GM18858 (cell line): ENCODE measurements at regions not wholly inside any gene's neighbourhood (a gene's known extent, or its start where the extent isn't known, plus 50 kb on each side); places are given as distances from the start of the nearest gene placed in this dataset.

Experiments
- ATAC-seq: cut with Tn5 transposase; IDR thresholded peaks from one replicate; pipeline ENCODE4 v1.9.1; 2021; ENCODE audit not compliant: unreplicated experiment

GRCh38 chr11:116199182-116199581 lies 573.6 kb downstream of the BUD13 start:
- ATAC-seq: no peak

DNA sequence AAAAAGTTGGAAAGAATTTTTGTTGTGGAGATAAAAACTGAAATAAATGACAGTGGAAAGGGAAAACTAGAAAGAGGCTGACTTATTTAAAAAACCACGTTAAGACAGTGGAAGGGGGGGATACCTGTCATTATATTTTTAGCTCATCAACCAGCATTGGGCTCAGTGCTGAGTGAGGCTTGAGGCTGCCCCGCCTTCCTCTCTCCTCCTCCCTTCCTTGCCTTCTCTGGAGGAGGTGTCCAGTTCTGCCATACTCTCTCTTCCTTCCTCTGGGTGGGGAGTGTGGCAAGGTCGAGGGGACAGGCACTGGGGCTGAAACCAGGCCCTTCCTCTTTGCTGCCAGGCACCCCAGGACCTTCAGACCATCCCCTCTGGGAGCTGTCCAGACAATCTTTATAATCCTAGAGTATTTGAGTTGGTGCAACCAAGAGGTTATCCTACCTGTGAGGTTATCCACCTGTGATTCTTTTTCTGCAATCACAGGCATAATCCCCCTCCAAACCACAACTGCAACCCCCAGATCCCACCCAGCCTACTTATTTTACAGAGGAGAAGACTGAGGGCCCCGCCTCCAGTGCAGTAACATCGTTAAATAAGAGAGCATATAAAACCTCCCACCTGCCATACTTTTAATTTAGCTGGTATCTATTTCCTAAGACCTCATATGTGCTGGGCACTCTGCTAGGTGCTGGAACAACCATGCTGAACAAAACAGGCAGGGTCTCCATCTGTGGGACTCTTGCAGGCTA lies 578.5 kb downstream of the BUD13 start:
- ATAC-seq: no peak

DNA sequence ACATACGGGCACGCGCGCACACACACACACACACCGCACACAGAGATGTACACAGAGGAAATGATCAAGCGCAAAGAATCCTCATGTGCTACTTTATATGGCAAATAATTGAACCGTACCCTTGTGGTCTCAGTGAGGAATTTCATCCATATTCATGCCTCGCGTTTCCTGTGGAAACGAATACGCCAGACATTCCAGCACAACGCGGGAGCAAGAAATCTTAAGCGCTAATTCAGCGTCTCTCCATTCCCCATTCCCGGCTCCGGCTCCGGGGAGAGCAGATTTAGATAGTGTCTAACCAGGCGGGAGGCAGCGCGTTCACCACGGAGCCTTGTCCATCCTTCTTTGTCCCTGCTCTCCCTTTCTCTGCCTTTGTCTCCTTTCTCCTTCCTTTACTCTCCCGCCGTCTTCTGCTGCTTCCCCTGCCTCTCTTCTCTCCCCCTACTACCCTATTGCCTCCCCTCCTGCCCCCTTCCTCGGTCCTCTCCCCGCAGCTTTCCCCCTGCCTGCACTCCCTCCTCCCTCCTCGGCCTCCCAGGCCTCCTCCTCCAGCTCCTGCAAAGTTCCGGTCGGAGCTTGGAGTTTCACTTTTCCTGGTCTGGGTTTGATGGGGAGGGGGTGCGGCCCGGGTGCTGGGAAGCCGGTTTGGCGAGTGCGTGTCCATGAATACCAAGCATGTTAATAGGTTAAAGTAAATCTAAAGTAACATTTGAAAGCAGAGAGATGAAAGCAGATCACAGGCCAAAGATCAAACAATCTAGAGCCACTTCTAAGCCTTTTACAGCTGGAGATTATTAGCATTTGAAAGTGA lies 579.3 kb downstream of the BUD13 start:
- no peak for ATAC-seq

DNA sequence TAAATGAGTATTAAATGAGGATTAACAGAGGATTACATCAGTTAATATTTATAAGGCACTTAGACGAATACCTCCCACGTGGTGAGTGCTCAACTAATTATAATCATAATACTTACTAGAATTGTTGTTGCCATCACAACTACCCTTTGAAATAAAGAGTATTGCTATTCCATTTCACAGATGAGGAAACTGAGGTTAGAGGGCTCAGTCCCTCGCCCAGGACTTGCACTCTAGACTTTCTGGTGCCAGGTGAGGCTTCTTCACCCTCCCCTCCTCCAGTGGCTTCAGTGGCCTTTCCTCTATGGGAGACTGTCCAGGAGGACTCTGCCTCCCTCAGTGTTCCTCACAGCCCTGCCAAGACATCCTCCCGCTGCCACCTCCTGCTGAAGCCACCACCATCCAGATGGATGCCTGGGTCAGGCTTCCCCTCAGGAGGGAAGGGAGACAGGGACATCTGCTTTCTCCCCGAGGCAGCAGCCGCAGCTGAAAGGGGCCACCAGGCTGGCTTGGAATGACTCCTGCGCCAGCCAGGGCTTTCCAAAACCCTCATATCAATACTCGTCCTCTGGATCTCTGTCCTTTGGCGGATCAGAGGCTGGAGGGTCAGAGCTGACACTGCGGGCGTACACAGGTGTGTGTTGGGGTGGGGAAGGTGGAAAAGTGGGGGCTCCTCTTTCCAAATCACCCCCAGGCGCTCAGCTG lies 580.1 kb downstream of the BUD13 start:
- no peak for ATAC-seq

DNA sequence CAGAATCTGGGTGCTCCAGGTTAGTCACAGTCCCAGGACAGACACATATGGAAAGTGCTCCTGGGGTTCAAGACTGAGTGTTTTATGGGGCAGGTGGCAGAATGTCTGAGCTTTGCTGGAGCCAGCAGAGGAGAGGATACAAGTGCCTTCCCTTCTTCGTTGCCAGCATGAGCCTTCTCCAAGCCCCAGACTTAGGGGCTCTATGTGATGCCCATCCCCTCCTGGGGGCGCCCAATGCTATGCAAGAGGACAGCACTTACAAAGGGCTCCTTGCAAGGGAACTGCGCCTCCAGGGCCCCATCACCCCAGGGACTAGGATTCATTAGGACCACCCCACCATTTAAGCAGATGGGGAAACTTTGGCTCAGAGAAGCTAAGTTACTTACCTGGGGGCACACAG lies 581.9 kb downstream of the BUD13 start:
- ATAC-seq: no peak

- ATAC-seq: no peak
Observed at GRCh38 chr11:116189408-116190170, 583.2 kb downstream of the BUD13 start.

- ATAC-seq: no peak
Observed at GRCh38 chr11:116188350-116188749, 584.4 kb downstream of the BUD13 start.

DNA sequence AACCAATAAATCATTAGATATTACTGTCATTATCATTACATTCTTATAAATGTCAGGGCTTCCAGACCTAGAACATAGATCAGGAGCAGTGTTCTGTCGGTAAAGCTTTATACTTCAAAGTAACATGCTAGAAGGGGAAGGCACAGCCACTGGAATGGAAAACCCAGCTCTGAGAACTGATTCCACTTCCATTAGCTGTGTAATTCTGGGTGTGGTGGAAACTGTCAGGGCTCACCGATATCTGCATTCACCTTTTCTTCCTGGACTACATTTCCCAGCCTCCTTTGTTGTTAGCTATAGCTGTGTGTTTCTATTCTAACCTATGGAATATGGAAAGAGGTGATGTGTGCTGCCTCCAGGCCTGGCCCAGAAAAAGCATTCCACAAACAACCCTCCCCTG lies 585.8 kb downstream of the BUD13 start:
- ATAC-seq: no peak

DNA sequence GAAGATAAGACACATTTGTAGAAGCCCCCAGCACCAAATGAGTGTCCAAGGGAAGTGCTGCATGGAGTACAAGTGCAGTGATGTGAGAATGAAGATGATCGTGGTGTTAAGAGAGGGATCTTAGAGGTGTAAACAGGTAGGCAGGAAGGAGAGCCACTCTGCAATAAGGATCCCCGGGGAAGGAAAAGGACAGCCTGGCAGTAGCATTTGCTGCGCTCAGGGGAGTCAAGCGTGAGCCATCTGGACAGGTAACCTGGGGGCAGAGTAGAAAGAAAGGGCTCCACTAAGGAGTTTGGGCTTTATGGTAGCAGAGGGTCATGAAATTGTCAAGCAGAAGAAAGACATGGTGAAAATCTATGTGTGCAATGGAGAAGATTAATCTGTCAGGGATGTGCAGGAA lies 587.2 kb downstream of the BUD13 start:
- no peak for ATAC-seq

DNA sequence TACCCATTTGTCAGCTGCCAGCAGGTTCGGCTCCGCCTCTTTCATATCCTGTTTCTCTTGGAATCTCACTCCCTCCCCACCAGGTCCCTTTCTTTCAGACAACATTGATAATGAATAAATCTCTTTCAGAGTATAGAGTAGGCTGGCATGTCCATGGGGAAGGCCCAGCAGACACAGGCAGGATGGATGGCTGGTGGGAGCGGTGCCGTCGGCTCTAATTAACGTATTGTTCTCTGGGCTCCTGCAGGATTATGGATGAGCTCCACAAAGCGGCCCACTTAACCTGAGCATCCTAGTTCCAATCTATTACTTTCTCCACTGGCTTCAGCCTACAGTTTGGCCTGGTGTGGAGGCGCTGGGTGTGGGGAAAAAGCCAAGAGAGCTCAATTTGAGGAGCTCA lies 588.0 kb downstream of the BUD13 start:
- no peak for ATAC-seq

DNA sequence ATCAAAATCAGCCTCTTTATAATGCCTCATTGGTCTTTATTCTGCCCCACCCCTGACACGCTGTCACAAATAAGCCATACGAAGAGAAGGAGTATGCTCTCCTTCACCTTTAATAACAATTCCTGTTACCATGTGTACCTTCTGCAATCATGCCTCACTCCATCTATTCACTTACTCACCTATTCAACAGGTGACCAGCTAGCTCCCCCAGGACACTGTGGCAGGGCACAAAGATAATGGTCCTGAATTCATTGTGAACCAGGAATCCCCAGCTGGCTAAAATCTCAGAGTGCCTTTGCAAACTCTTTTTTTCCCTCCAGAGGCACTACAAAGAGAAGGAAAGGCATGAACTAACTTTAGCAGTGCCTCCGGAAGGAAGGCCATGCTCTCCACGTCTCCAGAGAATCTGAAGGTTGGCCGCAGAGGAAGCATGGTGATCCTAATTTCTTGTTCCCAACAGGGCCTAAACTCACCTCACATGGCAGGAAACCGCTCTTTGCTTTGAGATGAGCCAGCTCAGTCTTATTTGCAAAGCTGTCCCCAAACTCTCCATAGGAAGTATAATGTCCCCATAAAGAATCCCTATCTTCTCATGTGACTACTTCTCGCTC lies 590.3 kb downstream of the BUD13 start:
- ATAC-seq: no peak

DNA sequence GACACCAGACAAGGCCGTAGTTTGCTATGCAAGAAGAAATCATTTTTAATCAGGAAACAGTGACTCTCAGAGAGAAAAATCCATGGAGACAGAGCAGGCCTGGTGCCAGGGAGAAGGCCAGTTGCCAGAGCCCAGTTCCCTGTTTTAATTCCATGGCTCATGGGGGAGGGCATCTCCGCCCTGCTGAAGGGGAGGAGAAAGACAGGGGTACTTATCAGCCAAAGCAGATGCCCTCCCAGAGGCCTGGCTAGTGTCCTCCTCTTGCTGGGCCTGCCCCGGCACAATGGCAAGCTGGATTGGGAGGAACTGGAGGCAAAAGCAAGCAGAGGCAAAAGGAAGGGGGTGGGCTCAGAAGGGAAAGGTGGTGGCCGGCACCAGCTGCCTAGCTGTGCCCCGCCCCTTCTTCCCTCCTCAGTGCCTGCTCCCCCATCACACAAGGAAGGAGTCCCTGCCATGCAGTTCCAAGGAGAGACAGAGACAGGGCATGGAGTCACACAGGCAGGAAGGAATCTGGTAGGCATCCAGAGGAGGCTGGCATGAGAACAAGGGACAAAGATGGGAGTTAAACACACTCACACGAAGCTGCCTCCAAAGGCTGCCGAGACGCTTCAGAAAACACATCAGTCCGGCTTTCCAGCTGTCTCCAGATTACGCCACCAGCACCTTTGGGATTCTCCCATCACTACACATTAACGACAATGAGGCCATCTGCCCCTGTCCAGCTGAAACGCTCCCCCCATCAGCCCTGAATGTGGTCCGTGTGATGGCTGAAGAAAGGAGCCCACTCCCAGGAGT lies 591.8 kb downstream of the BUD13 start:
- no peak for ATAC-seq

DNA sequence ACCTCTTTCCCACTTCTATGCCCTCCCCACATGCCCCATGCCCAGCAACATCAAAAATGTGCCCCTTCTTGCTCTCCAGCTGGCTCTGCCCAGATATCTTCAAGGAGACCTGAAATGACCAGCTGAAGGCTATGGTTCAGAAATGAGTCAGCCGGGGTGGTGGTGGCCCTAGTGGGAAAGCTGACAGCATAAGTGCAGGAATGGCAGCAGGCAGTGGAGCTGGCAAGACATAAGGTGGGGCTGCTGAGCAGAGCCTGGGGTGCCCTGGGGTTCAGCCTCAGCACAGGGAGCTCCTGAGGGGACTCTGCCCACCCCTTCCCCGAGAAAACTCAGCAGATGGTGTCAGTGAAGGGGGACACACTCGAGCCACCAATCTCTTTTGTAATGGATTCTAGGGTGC lies 593.4 kb downstream of the BUD13 start:
- no peak for ATAC-seq

DNA sequence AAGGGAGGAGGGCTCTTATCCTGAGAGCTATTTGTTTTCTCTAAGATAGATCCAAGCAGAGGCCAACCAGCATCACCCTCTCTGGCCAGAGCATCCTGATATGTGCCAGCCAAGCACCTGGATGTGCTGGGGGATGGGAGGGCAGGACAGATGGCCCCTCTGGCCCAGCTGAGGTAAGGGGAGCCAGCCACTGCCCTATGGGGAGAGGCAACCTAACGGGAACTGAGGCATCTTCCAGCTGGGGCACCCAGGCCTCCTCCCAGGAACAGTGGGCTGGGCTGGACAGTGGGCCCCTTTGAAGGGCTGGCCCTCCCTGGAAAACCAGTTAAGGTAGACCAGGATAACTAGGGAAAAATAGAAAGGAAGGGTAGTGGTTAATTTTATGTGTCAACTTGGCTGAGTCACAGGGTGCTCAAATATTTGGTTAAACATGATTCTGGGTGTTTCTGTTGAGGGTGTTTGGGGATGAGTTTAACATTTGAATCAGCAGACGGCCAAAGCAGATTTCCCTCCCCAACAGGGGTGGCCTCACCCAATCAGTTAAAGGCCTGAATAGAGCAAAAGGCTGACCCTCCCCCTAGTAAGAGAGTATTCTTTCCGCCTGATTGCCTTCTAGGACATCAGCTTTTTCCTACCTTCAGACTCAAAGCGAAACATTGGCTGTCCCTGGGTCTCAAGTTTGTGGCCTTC lies 595.1 kb downstream of the BUD13 start:
- no peak for ATAC-seq

GRCh38 chr11:116176484-116177005 lies 596.2 kb downstream of the BUD13 start:
- ATAC-seq: no peak

GRCh38 chr11:116175707-116176106 lies 597.1 kb downstream of the BUD13 start:
- ATAC-seq: no peak

- ATAC-seq: no peak
Observed at GRCh38 chr11:116173941-116174911, 598.6 kb downstream of the BUD13 start.

DNA sequence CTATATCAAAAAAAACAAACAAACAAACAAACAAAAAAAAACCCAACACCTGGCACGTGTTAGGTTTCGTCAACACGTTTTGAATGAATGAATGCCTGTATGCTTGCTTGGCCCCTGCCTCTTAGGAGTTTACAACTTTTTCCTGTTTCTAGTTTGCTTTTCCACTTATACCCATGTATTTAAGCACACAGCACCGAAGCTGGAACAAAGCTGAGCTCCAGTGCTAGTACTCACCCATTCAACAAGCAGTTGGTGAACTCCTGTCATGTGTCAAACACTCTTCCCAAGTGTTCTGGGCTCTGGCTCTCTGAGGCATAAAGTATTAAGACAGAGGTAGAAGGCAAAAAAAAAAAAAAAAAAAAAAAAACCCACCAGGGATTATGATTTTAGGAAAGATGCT lies 599.3 kb downstream of the BUD13 start:
- no peak for ATAC-seq
